Upper lobe of left lung (tissue), 4 donors: ENCODE measurements at regions not wholly inside any gene's neighbourhood (a gene's known extent, or its start where the extent isn't known, plus 50 kb on each side); places are given as distances from the start of the nearest gene placed in this dataset.

ENCODE experiments used
- CTCF ChIP-seq, 6 experiments: fragments of 450-650 bp in 4 of 6; fragments of 200-600 bp in 2 of 6; sonication (generic) in 2 of 6; IDR thresholded peaks; one replicate each; pipeline ENCODE4 v1.5.1; 2016 to 2019; ENCODE audit warnings: antibody characterized with exemption in 6 of 6
- EP300 ChIP-seq, 4 donors: sonication (generic); formaldehyde crosslinking; IDR thresholded peaks; one replicate each; pipeline ENCODE4 v1.5.1; 2017; ENCODE audit warnings: antibody characterized with exemption in 4 of 4, control low read depth in 2 of 4
- POLR2A ChIP-seq, 4 donors: fragments of 450-650 bp; IDR thresholded peaks; one replicate each; pipeline ENCODE4 v1.5.1; 2016 to 2017; ENCODE audit warnings: antibody characterized with exemption in 4 of 4, mild to moderate bottlenecking in 2 of 4

DNA sequence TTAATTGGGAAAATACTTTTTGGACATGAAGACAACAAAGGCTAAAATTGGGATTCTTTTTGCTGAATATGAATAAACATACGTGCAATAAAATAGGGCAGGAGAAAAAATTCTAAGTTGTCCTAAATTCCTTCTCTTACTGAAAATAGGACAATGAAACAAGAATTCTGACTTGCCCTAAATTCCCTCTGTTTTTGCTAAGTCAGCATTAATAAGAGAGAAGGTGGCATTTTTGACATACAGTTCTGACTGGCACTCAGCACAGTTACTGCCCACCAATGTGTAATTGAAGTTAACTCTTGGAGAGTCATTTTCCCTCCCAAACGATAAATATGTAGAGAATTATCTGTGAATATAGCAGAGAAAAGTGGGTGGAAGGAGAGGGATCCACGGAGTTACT is 1021.1 kb upstream of the CDH8 start:
- no peak for TF ChIP-seq CTCF (IDR thresholded peaks at IDR 0.05)
- no peak for TF ChIP-seq POLR2A (IDR thresholded peaks at IDR 0.05)
- no peak for TF ChIP-seq EP300 (IDR thresholded peaks at IDR 0.05)
